ENCODE measurements at regions not wholly inside any gene's neighbourhood (a gene's known extent, or its start where the extent isn't known, plus 50 kb on each side); places are given as distances from the start of the nearest gene placed in this dataset.

GRCh38 chr17:54494721-54495715 lies 405.6 kb upstream of the TOM1L1 start:
- no TSS peak for BruUV-seq (replicated peaks)
- H3K27ac Mint-ChIP-seq (ENCODE audit: unreplicated experiment): no peak overlapping the region
- no peaks in the 10 kb centered on the region for H3K9me3 Mint-ChIP-seq (ENCODE audit: unreplicated experiment)
- no peak for TF ChIP-seq CTCF (IDR thresholded peaks at IDR 0.05; ENCODE audit: insufficient read depth in 1 of 2, low read depth in 1 of 2, low read length in 1 of 2, severe bottlenecking in 1 of 2, unreplicated experiment in 1 of 2)
- no peak overlapping the region for H3K4me3 Mint-ChIP-seq (ENCODE audit: unreplicated experiment)
- POLR2A ChIA-PET: no interaction called here
- Histone ChIP-seq H3K36me3 (ENCODE audit: control insufficient read depth, insufficient read depth, low read length) (no peaks in the 10 kb centered on the region), H3K27me3 (replicated peaks; ENCODE audit: control insufficient read depth, insufficient read depth, low read length) (no peaks in the 10 kb centered on the region), H3K9me3 (no peaks in the 10 kb centered on the region), H3K4me3 (ENCODE audit: low read depth, low read length) (no peak overlapping the region), H3K4me1 (no peaks in the 10 kb centered on the region)
- no peaks in the 10 kb centered on the region for H3K27me3 Mint-ChIP-seq (ENCODE audit: insufficient read depth, unreplicated experiment)
- CTCF ChIA-PET: no interaction called here
- no peaks in the 10 kb centered on the region for H3K4me1 Mint-ChIP-seq (ENCODE audit: low read depth, unreplicated experiment)
- no peak for DNase-seq
- H3K36me3 Mint-ChIP-seq (ENCODE audit: insufficient read depth, unreplicated experiment): no peaks in the 10 kb centered on the region
- intact Hi-C loops (cut with micrococcal nuclease; ENCODE audit: unreplicated experiment): no loop called here

- CTCF ChIA-PET: no interaction called here
- DNase-seq: no peak
- Mint-ChIP-seq H3K36me3 (ENCODE audit: insufficient read depth, unreplicated experiment) (peaks cover 4% of the 10 kb centered on the region), H3K4me3 (ENCODE audit: unreplicated experiment) (no peak overlapping the region), H3K4me1 (ENCODE audit: low read depth, unreplicated experiment) (no peaks in the 10 kb centered on the region), H3K27ac (ENCODE audit: unreplicated experiment) (no peak overlapping the region), H3K27me3 (ENCODE audit: insufficient read depth, unreplicated experiment) (peaks cover 11% of the 10 kb centered on the region), H3K9me3 (ENCODE audit: unreplicated experiment) (no peaks in the 10 kb centered on the region)
- Histone ChIP-seq H3K36me3 (ENCODE audit: control insufficient read depth, insufficient read depth, low read length) (no peaks in the 10 kb centered on the region), H3K4me1 (no peaks in the 10 kb centered on the region), H3K4me3 (ENCODE audit: low read depth, low read length) (no peak overlapping the region), H3K9me3 (no peaks in the 10 kb centered on the region), H3K27me3 (replicated peaks; ENCODE audit: control insufficient read depth, insufficient read depth, low read length) (no peaks in the 10 kb centered on the region)
- POLR2A ChIA-PET: no interaction called here
- no TSS peak for BruUV-seq (replicated peaks)
- no peak for TF ChIP-seq CTCF (IDR thresholded peaks at IDR 0.05; ENCODE audit: insufficient read depth in 1 of 2, low read depth in 1 of 2, low read length in 1 of 2, severe bottlenecking in 1 of 2, unreplicated experiment in 1 of 2)
- intact Hi-C loops (cut with micrococcal nuclease; ENCODE audit: unreplicated experiment): no loop called here
These were observed 395.2 kb upstream of the TOM1L1 start for GRCh38 chr17:54505404-54505803.

GRCh38 chr17:54518706-54519105 lies 381.9 kb upstream of the TOM1L1 start:
- ChIA-PET CTCF (no interaction called here), POLR2A (no interaction called here)
- intact Hi-C loops (cut with micrococcal nuclease; ENCODE audit: unreplicated experiment): loop anchor here (1.0 kb wide), 1 partner anchor 373 kb away; no protein-coding TSS in a partner anchor
- Mint-ChIP-seq H3K9me3 (ENCODE audit: unreplicated experiment) (peaks cover 18% of the 10 kb centered on the region), H3K27ac (ENCODE audit: unreplicated experiment) (no peak overlapping the region), H3K4me3 (ENCODE audit: unreplicated experiment) (no peak overlapping the region), H3K4me1 (ENCODE audit: low read depth, unreplicated experiment) (peaks cover 24% of the 10 kb centered on the region), H3K27me3 (ENCODE audit: insufficient read depth, unreplicated experiment) (peaks cover 4% of the 10 kb centered on the region), H3K36me3 (ENCODE audit: insufficient read depth, unreplicated experiment) (no peaks in the 10 kb centered on the region)
- TF ChIP-seq CTCF (IDR thresholded peaks at IDR 0.05; ENCODE audit: insufficient read depth in 1 of 2, low read depth in 1 of 2, low read length in 1 of 2, severe bottlenecking in 1 of 2, unreplicated experiment in 1 of 2): no peak
- Histone ChIP-seq H3K27me3 (replicated peaks; ENCODE audit: control insufficient read depth, insufficient read depth, low read length) (no peaks in the 10 kb centered on the region), H3K36me3 (ENCODE audit: control insufficient read depth, insufficient read depth, low read length) (no peaks in the 10 kb centered on the region), H3K4me1 (peaks cover 22% of the 10 kb centered on the region), H3K9me3 (peaks cover 2% of the 10 kb centered on the region; the same call in 1 of the 2 replicates), H3K4me3 (ENCODE audit: low read depth, low read length) (no peak overlapping the region)
- no peak for DNase-seq
- no TSS peak for BruUV-seq (replicated peaks)
